AG08395 (cell line): ENCODE measurements at regions not wholly inside any gene's neighbourhood (a gene's known extent, or its start where the extent isn't known, plus 50 kb on each side); places are given as distances from the start of the nearest gene placed in this dataset.
"Not testable (repeated sequence)": the region's sequence is repeated elsewhere in the genome, so short reads cannot be mapped to it uniquely, and the experiment has no call there.

Experiments
- DNase-seq: peaks from one replicate; pipeline ENCODE4 v3.0.0; 2012; ENCODE audit warnings: mixed read lengths, low spot score

GRCh38 chr17:30712859-30713258 lies 111.6 kb downstream of the CRLF3 start:
- not testable (repeated sequence) for DNase-seq

GRCh38 chr17:30711626-30712507 lies 112.6 kb downstream of the CRLF3 start:
- not testable (repeated sequence) for DNase-seq

GRCh38 chr17:30711176-30711575 lies 113.3 kb downstream of the CRLF3 start:
- not testable (repeated sequence) for DNase-seq

- not testable (repeated sequence) for DNase-seq
Observed at GRCh38 chr17:30710276-30711088, 114.0 kb downstream of the CRLF3 start.

- DNase-seq, result not testable (repeated sequence)
Observed at GRCh38 chr17:30709561-30710275, 114.8 kb downstream of the CRLF3 start.

GRCh38 chr17:30709096-30709495 lies 115.4 kb downstream of the CRLF3 start:
- DNase-seq, result peak; percentile 6

GRCh38 chr17:30708241-30709078 lies 116.0 kb downstream of the CRLF3 start:
- peak; percentile 66 for DNase-seq

- DNase-seq, result not testable (repeated sequence)
Observed at GRCh38 chr17:30707724-30708240, 116.7 kb downstream of the CRLF3 start.

GRCh38 chr17:30706461-30707335 lies 117.8 kb downstream of the CRLF3 start:
- DNase-seq, result not testable (repeated sequence)

- not testable (repeated sequence) for DNase-seq
Observed at GRCh38 chr17:30706004-30706403, 118.5 kb downstream of the CRLF3 start.

GRCh38 chr17:30701498-30701989 lies 122.9 kb downstream of the CRLF3 start:
- DNase-seq, result no peak

GRCh38 chr17:30700833-30701232 lies 123.7 kb downstream of the CRLF3 start:
- not testable (repeated sequence) for DNase-seq

GRCh38 chr17:30697619-30698460 lies 126.7 kb downstream of the CRLF3 start:
- peak; percentile 43 for DNase-seq

- no peak for DNase-seq
Observed at GRCh38 chr17:30696234-30696633, 128.3 kb downstream of the CRLF3 start.

GRCh38 chr17:30695265-30695811 lies 129.2 kb downstream of the CRLF3 start:
- not testable (repeated sequence) for DNase-seq

- not testable (repeated sequence) for DNase-seq
Observed at GRCh38 chr17:30693772-30694171, 130.7 kb downstream of the CRLF3 start.

GRCh38 chr17:30689266-30690000 lies 135.1 kb downstream of the CRLF3 start:
- DNase-seq, result not testable (repeated sequence)
